Right lobe of liver (tissue), 4 donors: ENCODE measurements at regions not wholly inside any gene's neighbourhood (a gene's known extent, or its start where the extent isn't known, plus 50 kb on each side); places are given as distances from the start of the nearest gene placed in this dataset.

ENCODE experiments used
- POLR2A ChIP-seq: fragments of 450-650 bp; IDR thresholded peaks from one replicate; pipeline ENCODE4 v1.6.1; 2017; ENCODE audit warnings: antibody characterized with exemption, mild to moderate bottlenecking
- TF ChIP-seq, protein P1 (sequence below), 4 donors: fragments of 200-600 bp in 3 of 4; fragments of 450-650 bp in 1 of 4; IDR thresholded peaks; one replicate each; pipeline versions ENCODE4 v1.5.1 to v1.8.0; 2016 to 2022; ENCODE audit warnings: antibody characterized with exemption in 4 of 4, mild to moderate bottlenecking in 2 of 4
- donor health status: DM: no; HTN: no; CAD: no.
- donor health status: DM: no; HTN: no; CAD: no.
- donor health status: DM: no; HTN: yes; CAD: no.

DNA sequence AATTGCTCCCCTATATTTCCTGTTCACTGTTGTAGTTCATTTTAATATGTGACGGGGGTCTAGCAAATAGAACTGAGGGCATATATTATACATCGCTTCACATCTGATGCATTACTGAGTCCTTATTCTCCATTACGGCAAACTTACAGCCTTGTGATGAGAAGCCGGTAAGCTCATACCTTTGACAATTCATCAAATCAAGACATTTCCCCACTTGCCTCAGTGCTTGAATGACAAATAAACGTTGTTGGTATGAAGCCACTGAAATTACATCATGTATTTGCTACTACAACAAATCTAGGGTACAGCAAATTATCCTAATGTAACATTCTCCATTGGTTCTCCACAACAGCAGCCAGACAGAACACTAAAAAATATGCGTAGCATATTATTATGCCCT lies 1999.8 kb downstream of the LRRC4C start:
- TF ChIP-seq, protein P1, sequence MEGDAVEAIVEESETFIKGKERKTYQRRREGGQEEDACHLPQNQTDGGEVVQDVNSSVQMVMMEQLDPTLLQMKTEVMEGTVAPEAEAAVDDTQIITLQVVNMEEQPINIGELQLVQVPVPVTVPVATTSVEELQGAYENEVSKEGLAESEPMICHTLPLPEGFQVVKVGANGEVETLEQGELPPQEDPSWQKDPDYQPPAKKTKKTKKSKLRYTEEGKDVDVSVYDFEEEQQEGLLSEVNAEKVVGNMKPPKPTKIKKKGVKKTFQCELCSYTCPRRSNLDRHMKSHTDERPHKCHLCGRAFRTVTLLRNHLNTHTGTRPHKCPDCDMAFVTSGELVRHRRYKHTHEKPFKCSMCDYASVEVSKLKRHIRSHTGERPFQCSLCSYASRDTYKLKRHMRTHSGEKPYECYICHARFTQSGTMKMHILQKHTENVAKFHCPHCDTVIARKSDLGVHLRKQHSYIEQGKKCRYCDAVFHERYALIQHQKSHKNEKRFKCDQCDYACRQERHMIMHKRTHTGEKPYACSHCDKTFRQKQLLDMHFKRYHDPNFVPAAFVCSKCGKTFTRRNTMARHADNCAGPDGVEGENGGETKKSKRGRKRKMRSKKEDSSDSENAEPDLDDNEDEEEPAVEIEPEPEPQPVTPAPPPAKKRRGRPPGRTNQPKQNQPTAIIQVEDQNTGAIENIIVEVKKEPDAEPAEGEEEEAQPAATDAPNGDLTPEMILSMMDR (IDR thresholded peaks at IDR 0.05) = no peak
- TF ChIP-seq POLR2A = no peak
